ENCODE measurements at regions not wholly inside any gene's neighbourhood (a gene's known extent, or its start where the extent isn't known, plus 50 kb on each side); places are given as distances from the start of the nearest gene placed in this dataset.

DNA sequence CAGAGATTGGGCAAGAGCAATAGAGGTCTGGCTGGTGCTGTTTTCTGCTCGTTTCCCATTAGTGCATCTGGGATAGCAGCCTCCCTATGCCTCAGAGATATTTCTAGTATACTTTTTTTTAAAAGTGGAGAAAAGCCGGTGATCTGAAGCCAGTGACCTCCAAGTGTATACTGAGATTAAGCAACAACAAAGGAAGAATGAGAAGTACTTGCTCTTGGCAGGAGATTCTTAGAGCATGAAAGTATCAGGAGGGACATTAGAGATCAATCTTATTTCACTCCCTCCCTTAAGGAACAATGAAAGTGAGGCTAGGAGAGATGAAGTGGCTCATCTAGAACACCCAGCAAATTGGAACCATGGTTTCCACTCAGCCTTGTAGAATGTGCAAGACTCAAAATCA is 423.3 kb downstream of the SOX2 start:
- no peaks in the 10 kb centered on the region for H3K4me1 ChIP-seq (ENCODE audit: control insufficient read depth, insufficient read depth, low read length)
- H3K9me3 ChIP-seq (ENCODE audit: control insufficient read depth, low read length), result no peaks in the 10 kb centered on the region
- WGBS, 2 experiments (ENCODE audit: insufficient coverage in 1 of 2, insufficient read length in 1 of 2), result 90 to 100% methylated on average over 1 to 2 of the region's 2 CpGs
- Mint-ChIP-seq H3K9me3 (no peaks in the 10 kb centered on the region), H3K4me1 (peaks cover 8% of the 10 kb centered on the region), H3K27me3 (ENCODE audit: insufficient read depth) (peaks cover 34% of the 10 kb centered on the region), H3K4me3 (no peak overlapping the region), H3K36me3 (ENCODE audit: low read depth) (no peaks in the 10 kb centered on the region), H3K27ac (no peak overlapping the region)
- H3K4me3 ChIP-seq (ENCODE audit: low read length), result no peak overlapping the region
- DNase-seq, result no peak
- peaks cover 8% of the 10 kb centered on the region for H3K27me3 ChIP-seq (ENCODE audit: control insufficient read depth, insufficient read depth, low read length, poor library complexity, severe bottlenecking)
- H3K27ac ChIP-seq (ENCODE audit: low read depth, low read length), result no peak overlapping the region
- TF ChIP-seq, protein P1, sequence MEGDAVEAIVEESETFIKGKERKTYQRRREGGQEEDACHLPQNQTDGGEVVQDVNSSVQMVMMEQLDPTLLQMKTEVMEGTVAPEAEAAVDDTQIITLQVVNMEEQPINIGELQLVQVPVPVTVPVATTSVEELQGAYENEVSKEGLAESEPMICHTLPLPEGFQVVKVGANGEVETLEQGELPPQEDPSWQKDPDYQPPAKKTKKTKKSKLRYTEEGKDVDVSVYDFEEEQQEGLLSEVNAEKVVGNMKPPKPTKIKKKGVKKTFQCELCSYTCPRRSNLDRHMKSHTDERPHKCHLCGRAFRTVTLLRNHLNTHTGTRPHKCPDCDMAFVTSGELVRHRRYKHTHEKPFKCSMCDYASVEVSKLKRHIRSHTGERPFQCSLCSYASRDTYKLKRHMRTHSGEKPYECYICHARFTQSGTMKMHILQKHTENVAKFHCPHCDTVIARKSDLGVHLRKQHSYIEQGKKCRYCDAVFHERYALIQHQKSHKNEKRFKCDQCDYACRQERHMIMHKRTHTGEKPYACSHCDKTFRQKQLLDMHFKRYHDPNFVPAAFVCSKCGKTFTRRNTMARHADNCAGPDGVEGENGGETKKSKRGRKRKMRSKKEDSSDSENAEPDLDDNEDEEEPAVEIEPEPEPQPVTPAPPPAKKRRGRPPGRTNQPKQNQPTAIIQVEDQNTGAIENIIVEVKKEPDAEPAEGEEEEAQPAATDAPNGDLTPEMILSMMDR (conservative IDR thresholded peaks at IDR 0.05), result no peak
- H3K9ac ChIP-seq (ENCODE audit: extremely low read depth, low read length, poor library complexity, severe bottlenecking), result no peak overlapping the region
- H3K36me3 ChIP-seq (ENCODE audit: control insufficient read depth, insufficient read depth, low read length), result no peaks in the 10 kb centered on the region

DNA sequence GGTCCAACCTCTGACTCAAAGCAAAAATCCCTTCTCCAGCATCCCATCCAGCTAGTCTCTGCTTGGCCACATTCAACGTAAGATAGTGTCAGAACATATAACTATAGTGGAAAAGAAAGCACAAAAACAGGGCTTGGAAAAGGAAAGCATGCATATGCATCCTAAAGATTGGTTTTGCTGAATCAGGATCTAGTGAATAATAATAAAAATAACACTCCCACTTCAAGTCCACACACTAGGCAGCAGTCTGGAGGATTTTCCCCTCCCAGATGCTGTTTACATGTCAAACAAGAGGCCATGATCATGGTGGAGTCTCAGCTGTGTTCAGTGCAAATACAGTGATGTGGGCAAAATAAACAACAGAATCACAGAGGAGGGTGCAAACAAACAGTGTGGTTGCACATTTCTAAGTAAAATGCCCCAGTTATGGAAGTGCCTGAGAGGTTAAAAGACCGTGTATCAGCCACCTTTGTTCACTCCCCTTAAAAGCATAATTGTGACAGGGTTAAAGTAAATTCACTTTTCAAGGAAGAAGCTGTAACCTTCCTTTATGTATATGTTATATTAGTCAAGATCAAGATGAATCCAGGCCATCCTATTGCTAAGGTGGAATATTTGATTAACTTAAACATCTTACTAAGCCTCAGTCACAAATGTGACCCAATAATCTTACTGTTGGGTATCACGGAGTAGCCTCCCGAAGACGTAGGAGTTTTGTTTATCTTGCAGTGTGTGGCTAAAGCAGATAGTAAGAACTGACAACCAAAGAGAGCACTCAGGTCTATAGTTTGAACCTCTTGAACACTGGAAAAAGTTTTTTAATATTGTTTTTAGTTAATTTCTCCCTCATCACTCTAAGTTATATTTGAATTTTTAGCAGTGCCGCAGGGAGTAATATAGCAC is 424.5 kb downstream of the SOX2 start:
- TF ChIP-seq, protein P1 (conservative IDR thresholded peaks at IDR 0.05), result no peak
- Histone ChIP-seq H3K4me1 (ENCODE audit: control insufficient read depth, insufficient read depth, low read length) (no peaks in the 10 kb centered on the region), H3K9ac (ENCODE audit: extremely low read depth, low read length, poor library complexity, severe bottlenecking) (no peak overlapping the region), H3K4me3 (ENCODE audit: low read length) (no peak overlapping the region), H3K9me3 (ENCODE audit: control insufficient read depth, low read length) (no peaks in the 10 kb centered on the region), H3K27ac (ENCODE audit: low read depth, low read length) (no peak overlapping the region), H3K36me3 (ENCODE audit: control insufficient read depth, insufficient read depth, low read length) (no peaks in the 10 kb centered on the region), H3K27me3 (ENCODE audit: control insufficient read depth, insufficient read depth, low read length, poor library complexity, severe bottlenecking) (peaks cover 8% of the 10 kb centered on the region)
- Mint-ChIP-seq H3K4me3 (no peak overlapping the region), H3K4me1 (peaks cover 10% of the 10 kb centered on the region), H3K27me3 (ENCODE audit: insufficient read depth) (peaks cover 40% of the 10 kb centered on the region), H3K9me3 (no peaks in the 10 kb centered on the region), H3K36me3 (ENCODE audit: low read depth) (no peaks in the 10 kb centered on the region), H3K27ac (no peak overlapping the region)
- WGBS, 2 experiments (ENCODE audit: insufficient coverage in 1 of 2, insufficient read length in 1 of 2), result 92 to 100% methylated on average over 3 to 6 of the region's 6 CpGs
- no peak for DNase-seq

DNA sequence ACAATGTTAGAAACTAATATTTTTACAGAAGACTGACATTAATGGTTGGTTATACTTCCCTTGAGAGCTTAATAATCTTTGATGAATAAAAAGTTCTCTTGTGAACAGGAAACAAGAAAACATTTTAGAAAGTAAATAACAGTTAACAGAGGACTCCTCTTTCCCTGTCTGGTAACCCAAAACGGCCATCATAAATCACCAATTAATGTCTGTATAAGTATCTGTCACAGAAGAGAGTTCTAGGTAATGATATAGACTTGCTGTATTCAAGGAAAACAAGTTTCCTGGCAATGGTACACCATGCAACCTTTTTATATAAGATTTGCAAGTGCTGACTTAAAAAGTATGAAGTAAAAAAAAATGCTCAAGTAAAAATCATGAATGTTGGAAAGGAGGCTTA is 426.7 kb downstream of the SOX2 start:
- no CpG with 5 or more reads among the region's 1 CpG for WGBS, 2 experiments (ENCODE audit: insufficient coverage in 1 of 2, insufficient read length in 1 of 2)
- Mint-ChIP-seq H3K9me3 (no peaks in the 10 kb centered on the region), H3K27ac (no peak overlapping the region), H3K27me3 (ENCODE audit: insufficient read depth) (peaks cover 50% of the 10 kb centered on the region), H3K36me3 (ENCODE audit: low read depth) (no peaks in the 10 kb centered on the region), H3K4me1 (peaks cover 13% of the 10 kb centered on the region), H3K4me3 (no peak overlapping the region)
- no peaks in the 10 kb centered on the region for H3K36me3 ChIP-seq (ENCODE audit: control insufficient read depth, insufficient read depth, low read length)
- peaks cover 8% of the 10 kb centered on the region for H3K27me3 ChIP-seq (ENCODE audit: control insufficient read depth, insufficient read depth, low read length, poor library complexity, severe bottlenecking)
- no peaks in the 10 kb centered on the region for H3K4me1 ChIP-seq (ENCODE audit: control insufficient read depth, insufficient read depth, low read length)
- DNase-seq, result no peak
- TF ChIP-seq, protein P1 (conservative IDR thresholded peaks at IDR 0.05), result no peak
- no peak overlapping the region for H3K4me3 ChIP-seq (ENCODE audit: low read length)
- no peak overlapping the region for H3K27ac ChIP-seq (ENCODE audit: low read depth, low read length)
- H3K9ac ChIP-seq (ENCODE audit: extremely low read depth, low read length, poor library complexity, severe bottlenecking), result no peak overlapping the region
- H3K9me3 ChIP-seq (ENCODE audit: control insufficient read depth, low read length), result no peaks in the 10 kb centered on the region
